Activated B cell treated with CpG ODN at 0.5 μM for 24 hours (primary cell): ENCODE measurements at regions not wholly inside any gene's neighbourhood (a gene's known extent, or its start where the extent isn't known, plus 50 kb on each side); places are given as distances from the start of the nearest gene placed in this dataset.

Experiments
- ATAC-seq: fragments of 200-7000 bp; cut with Tn5 transposase; one replicate; pipeline ENCODE4 v1.10.0; 2021; ENCODE audit warnings: low read depth, mild to moderate bottlenecking, moderate library complexity
- CTCF ChIA-PET: fragments of 350-600 bp; sonication (Branson Sonifier 250); formaldehyde crosslinking; loops from one replicate; lab custom pipeline; 2021; ENCODE audit warnings: antibody characterized with exemption; lab: Charles Lee
- POLR2A ChIA-PET: fragments of 350-600 bp; sonication (Branson Sonifier 250); formaldehyde crosslinking; loops from one replicate; lab custom pipeline; 2021; ENCODE audit warnings: antibody characterized with exemption; lab: Charles Lee
- DNase-seq: peaks from one replicate; pipeline ENCODE4 v3.0.0; 2022
- H3K27ac Mint-ChIP-seq: one replicate; pipeline ENCODE4 v1.8.0; 2020; ENCODE audit warnings: mixed read lengths
- H3K27me3 Mint-ChIP-seq: one replicate; pipeline ENCODE4 v1.8.0; 2021; ENCODE audit warnings: mixed read lengths
- H3K36me3 Mint-ChIP-seq: one replicate; pipeline ENCODE4 v1.8.0; 2021; ENCODE audit warnings: low read depth, mixed read lengths
- H3K4me1 Mint-ChIP-seq: one replicate; pipeline ENCODE4 v1.8.0; 2021; ENCODE audit warnings: mixed read lengths
- H3K4me3 Mint-ChIP-seq: one replicate; pipeline ENCODE4 v1.8.0; 2020; ENCODE audit warnings: mild to moderate bottlenecking, mixed read lengths
- H3K9me3 Mint-ChIP-seq: one replicate; pipeline ENCODE4 v1.8.0; 2020; ENCODE audit warnings: mixed read lengths
- intact Hi-C: fragments of 100-400 bp; cut with micrococcal nuclease; formaldehyde crosslinking; loops from one replicate; pipeline ENCODE4 v1.15.1; 2024
- TF ChIP-seq, protein P1 (sequence below): fragments of 200-600 bp; IDR thresholded peaks from one replicate; pipeline ENCODE4 v1.8.0; 2022; ENCODE audit warnings: antibody characterized with exemption, mild to moderate bottlenecking

DNA sequence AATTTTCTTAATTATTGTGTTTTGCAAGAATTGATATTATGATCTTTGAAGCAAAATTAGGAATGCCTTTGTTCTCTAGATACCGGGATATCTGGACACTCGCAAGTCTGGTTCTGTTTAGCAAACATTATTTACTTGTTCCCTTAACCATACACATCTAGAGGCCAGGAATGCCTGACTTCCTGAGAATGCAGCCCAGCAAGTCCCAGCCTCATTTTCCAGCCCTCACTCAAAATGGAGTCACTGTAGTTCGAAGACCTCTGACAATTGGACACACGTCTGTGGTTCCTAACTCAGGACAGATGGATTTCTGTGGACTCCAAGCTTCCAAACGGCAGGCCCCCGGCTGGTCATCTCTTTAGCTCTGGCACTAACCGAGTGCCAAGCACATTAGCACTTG lies 355.4 kb upstream of the RBFOX1 start:
- H3K4me3 Mint-ChIP-seq = no peak overlapping the region
- H3K36me3 Mint-ChIP-seq = no peaks in the 10 kb centered on the region
- no peaks in the 10 kb centered on the region for H3K27me3 Mint-ChIP-seq
- H3K27ac Mint-ChIP-seq = no peak overlapping the region
- H3K9me3 Mint-ChIP-seq = peaks cover 12% of the 10 kb centered on the region
- TF ChIP-seq, protein P1, sequence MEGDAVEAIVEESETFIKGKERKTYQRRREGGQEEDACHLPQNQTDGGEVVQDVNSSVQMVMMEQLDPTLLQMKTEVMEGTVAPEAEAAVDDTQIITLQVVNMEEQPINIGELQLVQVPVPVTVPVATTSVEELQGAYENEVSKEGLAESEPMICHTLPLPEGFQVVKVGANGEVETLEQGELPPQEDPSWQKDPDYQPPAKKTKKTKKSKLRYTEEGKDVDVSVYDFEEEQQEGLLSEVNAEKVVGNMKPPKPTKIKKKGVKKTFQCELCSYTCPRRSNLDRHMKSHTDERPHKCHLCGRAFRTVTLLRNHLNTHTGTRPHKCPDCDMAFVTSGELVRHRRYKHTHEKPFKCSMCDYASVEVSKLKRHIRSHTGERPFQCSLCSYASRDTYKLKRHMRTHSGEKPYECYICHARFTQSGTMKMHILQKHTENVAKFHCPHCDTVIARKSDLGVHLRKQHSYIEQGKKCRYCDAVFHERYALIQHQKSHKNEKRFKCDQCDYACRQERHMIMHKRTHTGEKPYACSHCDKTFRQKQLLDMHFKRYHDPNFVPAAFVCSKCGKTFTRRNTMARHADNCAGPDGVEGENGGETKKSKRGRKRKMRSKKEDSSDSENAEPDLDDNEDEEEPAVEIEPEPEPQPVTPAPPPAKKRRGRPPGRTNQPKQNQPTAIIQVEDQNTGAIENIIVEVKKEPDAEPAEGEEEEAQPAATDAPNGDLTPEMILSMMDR = no peak
- H3K4me1 Mint-ChIP-seq = no peaks in the 10 kb centered on the region
- intact Hi-C loops = no loop called here
- DNase-seq = no peak
- CTCF ChIA-PET = no interaction called here
- POLR2A ChIA-PET = no interaction called here
- no peak for ATAC-seq

DNA sequence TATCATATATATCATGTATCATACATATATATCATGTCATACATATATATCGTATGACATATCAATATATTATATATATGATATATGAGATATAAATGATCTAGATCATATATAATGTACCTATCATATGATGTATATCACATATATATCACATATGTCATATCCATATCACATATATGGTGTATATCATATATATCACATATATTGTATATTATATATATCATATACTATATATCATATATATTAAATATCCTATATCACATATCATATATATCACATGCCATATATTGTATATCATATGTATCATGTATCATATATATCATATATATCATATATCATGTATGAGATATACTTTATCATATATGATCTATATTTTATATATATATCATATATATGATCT lies 355.9 kb upstream of the RBFOX1 start:
- ChIA-PET POLR2A (no interaction called here), CTCF (no interaction called here)
- H3K9me3 Mint-ChIP-seq = peaks cover 15% of the 10 kb centered on the region
- intact Hi-C loops = no loop called here
- no peaks in the 10 kb centered on the region for H3K36me3 Mint-ChIP-seq
- no peaks in the 10 kb centered on the region for H3K4me1 Mint-ChIP-seq
- H3K27ac Mint-ChIP-seq = no peak overlapping the region
- ATAC-seq = no peak
- no peak overlapping the region for H3K4me3 Mint-ChIP-seq
- no peaks in the 10 kb centered on the region for H3K27me3 Mint-ChIP-seq
- TF ChIP-seq, protein P1 = no peak
- DNase-seq = no peak

DNA sequence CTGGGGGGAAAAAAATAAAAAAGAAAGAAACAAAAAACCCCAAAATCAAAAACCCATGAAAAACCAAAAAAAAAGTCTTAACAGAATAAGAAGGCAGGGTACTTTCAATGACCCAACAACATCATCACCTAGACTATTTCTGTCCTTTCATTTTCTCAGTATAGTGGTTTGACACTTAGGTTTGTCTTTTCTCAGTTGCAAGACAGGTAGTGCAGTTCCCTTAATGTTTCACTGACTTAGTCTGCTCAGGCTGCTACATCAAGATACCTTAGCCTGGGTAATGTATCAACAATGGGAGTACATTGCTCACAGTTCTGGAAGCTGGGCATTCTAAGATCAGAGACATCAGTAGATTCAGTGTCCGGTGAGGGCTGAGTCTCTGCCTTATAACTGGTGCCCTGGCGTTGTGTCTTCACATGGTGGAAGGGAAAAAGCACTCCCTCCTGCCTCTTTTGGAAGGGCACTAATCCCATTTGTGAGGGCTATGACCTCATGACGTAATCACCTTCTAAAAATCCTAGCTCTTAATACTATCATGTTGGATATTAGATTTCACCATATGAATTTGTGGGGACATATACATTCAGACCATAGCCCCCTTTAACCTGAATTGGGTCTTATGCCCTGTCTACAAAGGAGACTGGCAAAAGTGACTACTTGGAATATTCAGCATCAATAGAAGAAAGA lies 362.3 kb upstream of the RBFOX1 start:
- TF ChIP-seq, protein P1 = no peak
- H3K27me3 Mint-ChIP-seq = no peaks in the 10 kb centered on the region
- H3K9me3 Mint-ChIP-seq = peaks cover 23% of the 10 kb centered on the region
- CTCF ChIA-PET = no interaction called here
- no peaks in the 10 kb centered on the region for H3K4me1 Mint-ChIP-seq
- DNase-seq (no peak), ATAC-seq (no peak)
- no peak overlapping the region for H3K27ac Mint-ChIP-seq
- intact Hi-C loops = no loop called here
- H3K4me3 Mint-ChIP-seq = no peak overlapping the region
- no peaks in the 10 kb centered on the region for H3K36me3 Mint-ChIP-seq
- POLR2A ChIA-PET = no interaction called here

DNA sequence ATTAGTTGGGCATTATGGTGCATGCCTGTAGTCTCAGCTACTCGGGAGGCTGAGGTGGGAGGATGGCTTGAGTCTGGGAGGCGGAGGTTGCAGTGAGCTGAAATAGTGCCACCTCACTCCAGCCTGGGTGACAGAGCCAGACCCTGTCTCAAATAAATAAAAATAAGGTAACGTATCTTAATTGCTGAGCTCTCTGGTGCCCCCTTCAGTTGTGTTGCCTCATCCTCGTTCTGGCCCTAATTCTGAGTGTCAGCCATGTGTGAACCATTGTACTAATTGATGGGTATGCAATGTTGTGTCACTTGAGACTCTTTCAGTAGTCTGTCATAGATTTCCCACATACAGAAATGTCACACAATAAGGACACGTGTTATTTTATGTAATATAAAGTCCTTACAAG lies 363.1 kb upstream of the RBFOX1 start:
- Mint-ChIP-seq H3K4me1 (no peaks in the 10 kb centered on the region), H3K4me3 (no peak overlapping the region), H3K36me3 (no peaks in the 10 kb centered on the region), H3K27me3 (no peaks in the 10 kb centered on the region), H3K9me3 (peaks cover 23% of the 10 kb centered on the region), H3K27ac (no peak overlapping the region)
- DNase-seq (no peak), ATAC-seq (no peak)
- POLR2A ChIA-PET = no interaction called here
- intact Hi-C loops = no loop called here
- CTCF ChIA-PET = no interaction called here
- TF ChIP-seq, protein P1 = no peak

DNA sequence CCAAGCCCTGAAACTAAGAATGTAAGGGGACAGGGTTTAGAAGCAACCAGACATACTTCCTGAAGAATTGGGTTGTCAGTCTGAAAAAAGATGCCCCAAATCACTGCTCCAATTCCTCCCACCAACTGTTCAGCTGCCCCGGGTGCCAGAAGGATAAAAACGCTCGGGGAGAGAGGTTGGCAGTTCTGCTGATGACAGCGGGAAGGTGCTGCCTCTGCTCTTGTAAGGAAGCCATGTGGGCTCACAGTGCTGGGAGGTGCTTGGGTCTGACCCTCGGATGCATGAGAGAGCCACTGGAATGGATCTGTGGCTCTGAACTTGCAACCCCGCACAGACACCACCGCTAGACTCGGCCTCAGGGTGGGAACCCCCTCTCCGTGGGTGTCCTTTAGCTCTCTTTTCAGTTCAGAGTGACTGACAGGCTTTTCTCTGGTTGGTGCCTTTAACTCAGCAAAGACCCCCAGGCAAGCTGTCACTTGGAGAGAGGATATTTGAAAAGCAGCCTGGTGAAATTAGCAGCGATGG lies 364.8 kb upstream of the RBFOX1 start:
- intact Hi-C loops = no loop called here
- ATAC-seq (no peak), DNase-seq (no peak)
- no peak overlapping the region for H3K27ac Mint-ChIP-seq
- ChIA-PET CTCF (no interaction called here), POLR2A (no interaction called here)
- TF ChIP-seq, protein P1 = no peak
- H3K9me3 Mint-ChIP-seq = peaks cover 23% of the 10 kb centered on the region
- no peak overlapping the region for H3K4me3 Mint-ChIP-seq
- no peaks in the 10 kb centered on the region for H3K4me1 Mint-ChIP-seq
- no peaks in the 10 kb centered on the region for H3K36me3 Mint-ChIP-seq
- no peaks in the 10 kb centered on the region for H3K27me3 Mint-ChIP-seq
